Left ventricle myocardium inferior (tissue), 1 donor: ENCODE measurements at regions not wholly inside any gene's neighbourhood (a gene's known extent, or its start where the extent isn't known, plus 50 kb on each side); places are given as distances from the start of the nearest gene placed in this dataset.

Experiments
- DNase-seq: peaks from one replicate; pipeline ENCODE4 v3.0.0-alpha.2; 2020
- H3K27ac ChIP-seq: fragments of 200-600 bp; replicated peaks from 2 replicates; pipeline ENCODE4 v1.8.0; 2021
- H3K27me3 ChIP-seq: fragments of 200-600 bp; 2 replicates; pipeline ENCODE4 v1.8.0; 2021; ENCODE audit warnings: low read depth
- H3K36me3 ChIP-seq: fragments of 200-600 bp; 2 replicates; pipeline ENCODE4 v1.8.0; 2021
- H3K4me1 ChIP-seq: fragments of 200-600 bp; 2 replicates; pipeline ENCODE4 v1.8.0; 2021
- H3K4me3 ChIP-seq: fragments of 200-600 bp; 2 replicates; pipeline ENCODE4 v1.8.0; 2021; ENCODE audit warnings: mild to moderate bottlenecking, moderate library complexity
- H3K9me3 ChIP-seq: fragments of 200-600 bp; replicated peaks from 2 replicates; pipeline ENCODE4 v1.8.0; 2021
- CTCF ChIP-seq: fragments of 200-600 bp; IDR thresholded peaks from 2 replicates; pipeline ENCODE4 v1.8.0; 2021; ENCODE audit warnings: antibody characterized with exemption, mild to moderate bottlenecking, borderline replicate concordance
- intact Hi-C: fragments of 100-400 bp; cut with micrococcal nuclease; formaldehyde crosslinking; loops from one replicate; pipeline ENCODE4 v1.11.0; 2022
- donor health status: DM: no; HTN: yes; CAD: no; lungs with severe emphysema.

GRCh38 chr1:96095849-96096612 is 625.6 kb upstream of the PTBP2 start:
- Histone ChIP-seq H3K27me3 (no peaks in the 10 kb centered on the region), H3K36me3 (no peaks in the 10 kb centered on the region), H3K9me3 (peaks cover 2% of the 10 kb centered on the region), H3K4me3 (no peak overlapping the region), H3K4me1 (no peaks in the 10 kb centered on the region), H3K27ac (no peak overlapping the region)
- DNase-seq = no peak
- intact Hi-C loops = no loop called here
- no peak for TF ChIP-seq CTCF

- DNase-seq = no peak
- no peaks in the 10 kb centered on the region for H3K27me3 ChIP-seq
- no peak overlapping the region for H3K27ac ChIP-seq
- TF ChIP-seq CTCF = no peak
- no peaks in the 10 kb centered on the region for H3K4me1 ChIP-seq
- H3K4me3 ChIP-seq = no peak overlapping the region
- H3K9me3 ChIP-seq = no peaks in the 10 kb centered on the region
- intact Hi-C loops = no loop called here
- H3K36me3 ChIP-seq = no peaks in the 10 kb centered on the region
Observed at GRCh38 chr1:96096613-96097321, 624.8 kb upstream of the PTBP2 start.

GRCh38 chr1:96104506-96104905 is 617.1 kb upstream of the PTBP2 start:
- H3K9me3 ChIP-seq = no peaks in the 10 kb centered on the region
- H3K27ac ChIP-seq = no peak overlapping the region
- no peaks in the 10 kb centered on the region for H3K36me3 ChIP-seq
- H3K27me3 ChIP-seq = no peaks in the 10 kb centered on the region
- H3K4me1 ChIP-seq = no peaks in the 10 kb centered on the region
- no peak overlapping the region for H3K4me3 ChIP-seq
- no peak for TF ChIP-seq CTCF
- intact Hi-C loops = no loop called here
- DNase-seq = no peak

GRCh38 chr1:96104906-96105305 is 616.7 kb upstream of the PTBP2 start:
- TF ChIP-seq CTCF = no peak

GRCh38 chr1:96116731-96117130 is 604.9 kb upstream of the PTBP2 start:
- Histone ChIP-seq H3K36me3 (no peaks in the 10 kb centered on the region), H3K27ac (no peak overlapping the region), H3K4me3 (no peak overlapping the region), H3K9me3 (no peaks in the 10 kb centered on the region), H3K27me3 (no peaks in the 10 kb centered on the region), H3K4me1 (no peaks in the 10 kb centered on the region)
- intact Hi-C loops = no loop called here
- DNase-seq = no peak
- no peak for TF ChIP-seq CTCF

More at GRCh38 chr1:96104906-96105305, 616.7 kb upstream of the PTBP2 start:
- Histone ChIP-seq H3K4me1 (no peaks in the 10 kb centered on the region), H3K9me3 (no peaks in the 10 kb centered on the region), H3K27me3 (no peaks in the 10 kb centered on the region), H3K4me3 (no peak overlapping the region), H3K36me3 (no peaks in the 10 kb centered on the region), H3K27ac (no peak overlapping the region)
- intact Hi-C loops = no loop called here
- no peak for DNase-seq
